Prostate gland (tissue), 2 donors: ENCODE measurements at regions not wholly inside any gene's neighbourhood (a gene's known extent, or its start where the extent isn't known, plus 50 kb on each side); places are given as distances from the start of the nearest gene placed in this dataset.

Experiments
- DNase-seq: peaks from one replicate; pipeline ENCODE4 v3.0.0-alpha.2; 2019; ENCODE audit warnings: low spot score
- H3K27ac ChIP-seq, 2 donors: fragments of 200-600 bp; sonication (generic); 2 replicates each; pipeline ENCODE4 v1.5.1; 2017 to 2019
- H3K27me3 ChIP-seq: fragments of 200-600 bp; sonication (generic); replicated peaks from 2 replicates; pipeline ENCODE4 v1.5.1; 2019; ENCODE audit not compliant: insufficient read depth
- H3K36me3 ChIP-seq, 2 donors: fragments of 200-600 bp; sonication (generic); 1 replicate in 1 of 2; 2 replicates in 1 of 2; pipeline versions ENCODE4 v1.5.1 to v1.8.1; 2017 to 2019
- H3K4me1 ChIP-seq: fragments of 200-600 bp; sonication (generic); replicated peaks from 2 replicates; pipeline ENCODE4 v1.5.1; 2019
- H3K4me3 ChIP-seq, 2 donors: fragments of 200-600 bp; sonication (generic); 2 replicates each; pipeline ENCODE4 v1.5.1; 2017 to 2019
- H3K9me3 ChIP-seq: fragments of 200-600 bp; sonication (generic); 2 replicates; pipeline ENCODE4 v1.5.1; 2017
- CTCF ChIP-seq, 4 experiments: fragments of 200-600 bp in 2 of 4; fragments of 450-650 bp in 2 of 4; sonication (generic) in 2 of 4; IDR thresholded peaks; 1 replicate in 3 of 4; 2 replicates in 1 of 4; pipeline ENCODE4 v1.5.1; 2016 to 2019; ENCODE audit warnings: antibody characterized with exemption in 4 of 4, mild to moderate bottlenecking in 2 of 4, moderate library complexity in 2 of 4
- POLR2A ChIP-seq: fragments of 450-650 bp; IDR thresholded peaks from one replicate; pipeline ENCODE4 v1.6.1; 2016; ENCODE audit warnings: antibody characterized with exemption, mild to moderate bottlenecking
- POLR2AphosphoS5 ChIP-seq: sonication (generic); formaldehyde crosslinking; IDR thresholded peaks from one replicate; pipeline ENCODE4 v1.6.1; 2017; ENCODE audit warnings: antibody characterized with exemption
- WGBS: methylation state at CpG from one replicate; pipeline ENCODE4 v1.1.5; 2018; 5-methylcytosine and 5-hydroxymethylcytosine counted together
- intact Hi-C: fragments of 100-400 bp; cut with DNase I; formaldehyde crosslinking; loops from one replicate; pipeline ENCODE4 v1.14.2; 2022

- WGBS: 22% methylated on average over 4 of the region's 4 CpGs
- Histone ChIP-seq H3K36me3 (no peaks in the 10 kb centered on the region), H3K4me1 (no peaks in the 10 kb centered on the region), H3K27me3 (no peaks in the 10 kb centered on the region), H3K9me3 (no peaks in the 10 kb centered on the region), H3K4me3 (no peak overlapping the region), H3K27ac (peak overlapping the region in 1 of 2 donors; percentile 32)
- peak; percentile 10 for DNase-seq
- TF ChIP-seq POLR2AphosphoS5 (peak; percentile 86), CTCF (IDR thresholded peaks at IDR 0.05) (no peak)
- intact Hi-C loops: no loop called here
These were observed 150.5 kb upstream of the ZNF385D start for GRCh38 chr3:21901484-21901883.

GRCh38 chr3:21902956-21903355 lies 151.9 kb upstream of the ZNF385D start:
- WGBS: 62% methylated on average over 4 of the region's 4 CpGs
- Histone ChIP-seq H3K9me3 (no peaks in the 10 kb centered on the region), H3K27me3 (no peaks in the 10 kb centered on the region), H3K27ac (no peak overlapping the region), H3K4me3 (no peak overlapping the region), H3K4me1 (no peaks in the 10 kb centered on the region), H3K36me3 (no peaks in the 10 kb centered on the region)
- no peak for DNase-seq
- TF ChIP-seq POLR2A: no peak
- no peak for TF ChIP-seq CTCF (IDR thresholded peaks at IDR 0.05)
- no peak for TF ChIP-seq POLR2AphosphoS5
- intact Hi-C loops: no loop called here

GRCh38 chr3:21909096-21909495 lies 158.1 kb upstream of the ZNF385D start:
- no peak for DNase-seq
- H3K4me3 ChIP-seq: no peak overlapping the region
- H3K27ac ChIP-seq: no peak overlapping the region
- intact Hi-C loops: no loop called here
- WGBS: 70% methylated on average over 3 of the region's 3 CpGs
- no peaks in the 10 kb centered on the region for H3K9me3 ChIP-seq
- no peaks in the 10 kb centered on the region for H3K4me1 ChIP-seq
- H3K27me3 ChIP-seq: no peaks in the 10 kb centered on the region
- TF ChIP-seq CTCF (IDR thresholded peaks at IDR 0.05) (no peak), POLR2AphosphoS5 (no peak), POLR2A (no peak)
- no peaks in the 10 kb centered on the region for H3K36me3 ChIP-seq

GRCh38 chr3:21912711-21913110 lies 161.7 kb upstream of the ZNF385D start:
- no peak overlapping the region for H3K27ac ChIP-seq
- no peak overlapping the region for H3K4me3 ChIP-seq

More at GRCh38 chr3:21912711-21913110, 161.7 kb upstream of the ZNF385D start:
- Histone ChIP-seq H3K27me3 (no peaks in the 10 kb centered on the region), H3K9me3 (no peaks in the 10 kb centered on the region), H3K36me3 (no peaks in the 10 kb centered on the region), H3K4me1 (no peaks in the 10 kb centered on the region)
- no peak for TF ChIP-seq POLR2A
- no peak for TF ChIP-seq CTCF (IDR thresholded peaks at IDR 0.05)
- no peak for TF ChIP-seq POLR2AphosphoS5
- no peak for DNase-seq
- WGBS: 0% methylated on average over 1 of the region's 1 CpG
- intact Hi-C loops: no loop called here
